A549 (cell line): ENCODE measurements at regions not wholly inside any gene's neighbourhood (a gene's known extent, or its start where the extent isn't known, plus 50 kb on each side); places are given as distances from the start of the nearest gene placed in this dataset.

ENCODE experiments used
- POLR2A ChIP-seq: IDR thresholded peaks from 2 replicates; pipeline ENCODE4 v1.6.1; 2012; ENCODE audit warnings: mild to moderate bottlenecking, low read length
- POLR2AphosphoS2 ChIP-seq: conservative IDR thresholded peaks from 2 replicates; pipeline ENCODE4 v1.6.1; 2012; ENCODE audit warnings: low read length, improper control_type of control experiment, inconsistent platforms
- RAD21 ChIP-seq, 2 experiments: fragments of >200 bp in 1 of 2; sonication (Bioruptor Twin) in 1 of 2; formaldehyde crosslinking in 1 of 2; IDR thresholded peaks in 1 of 2; conservative IDR thresholded peaks in 1 of 2; 2 replicates in 1 of 2; 3 replicates in 1 of 2; pipeline ENCODE4 v1.6.1; 2012 to 2018; ENCODE audit warnings: inconsistent platforms in 1 of 2
- SMC3 ChIP-seq: fragments of >200 bp; sonication (Bioruptor Twin); formaldehyde crosslinking; IDR thresholded peaks from 3 replicates; pipeline ENCODE4 v1.6.1; 2018; ENCODE audit warnings: inconsistent platforms
- TF ChIP-seq, protein P1 (sequence below): fragments of >200 bp; sonication (Bioruptor Twin); formaldehyde crosslinking; IDR thresholded peaks from 3 replicates; pipeline ENCODE4 v1.5.1; 2016
- TF ChIP-seq, protein P2 (sequence below): fragments of 450-650 bp; IDR thresholded peaks from 2 replicates; pipeline ENCODE4 v1.6.1; 2014; ENCODE audit warnings: antibody characterized with exemption
- TF ChIP-seq, protein P3 (sequence below): fragments of 150-350 bp; IDR thresholded peaks from 2 replicates; pipeline ENCODE4 v1.6.1; 2014; ENCODE audit warnings: low read depth, mild to moderate bottlenecking, low read length

DNA sequence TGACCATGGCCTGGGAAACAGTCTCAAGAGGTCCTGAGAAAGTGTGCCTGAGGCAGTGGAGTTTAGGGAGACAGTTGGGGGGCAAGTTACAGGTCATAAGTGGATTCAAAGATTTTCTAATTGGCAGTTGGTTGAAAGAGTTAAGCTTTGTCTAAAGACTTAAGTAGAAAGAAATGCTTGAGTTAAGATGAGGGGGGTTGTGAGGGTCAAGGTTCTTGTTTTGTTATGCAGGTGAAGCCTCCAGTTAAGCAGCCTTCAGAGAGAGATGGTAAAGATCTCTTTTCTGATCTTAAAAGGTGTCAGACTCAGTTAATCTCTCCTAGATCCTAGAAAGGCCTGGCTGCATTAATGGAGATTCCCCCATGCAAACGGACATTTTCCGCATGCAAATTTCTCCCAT lies 356.3 kb upstream of the C2CD4B start:
- TF ChIP-seq POLR2AphosphoS2 (no peak), SMC3 (no peak), RAD21 (conservative IDR thresholded peaks at IDR 0.05 in 1 of 2, IDR thresholded peaks at IDR 0.05 in 1 of 2) (no peak), POLR2A (no peak)
- TF ChIP-seq, protein P1, sequence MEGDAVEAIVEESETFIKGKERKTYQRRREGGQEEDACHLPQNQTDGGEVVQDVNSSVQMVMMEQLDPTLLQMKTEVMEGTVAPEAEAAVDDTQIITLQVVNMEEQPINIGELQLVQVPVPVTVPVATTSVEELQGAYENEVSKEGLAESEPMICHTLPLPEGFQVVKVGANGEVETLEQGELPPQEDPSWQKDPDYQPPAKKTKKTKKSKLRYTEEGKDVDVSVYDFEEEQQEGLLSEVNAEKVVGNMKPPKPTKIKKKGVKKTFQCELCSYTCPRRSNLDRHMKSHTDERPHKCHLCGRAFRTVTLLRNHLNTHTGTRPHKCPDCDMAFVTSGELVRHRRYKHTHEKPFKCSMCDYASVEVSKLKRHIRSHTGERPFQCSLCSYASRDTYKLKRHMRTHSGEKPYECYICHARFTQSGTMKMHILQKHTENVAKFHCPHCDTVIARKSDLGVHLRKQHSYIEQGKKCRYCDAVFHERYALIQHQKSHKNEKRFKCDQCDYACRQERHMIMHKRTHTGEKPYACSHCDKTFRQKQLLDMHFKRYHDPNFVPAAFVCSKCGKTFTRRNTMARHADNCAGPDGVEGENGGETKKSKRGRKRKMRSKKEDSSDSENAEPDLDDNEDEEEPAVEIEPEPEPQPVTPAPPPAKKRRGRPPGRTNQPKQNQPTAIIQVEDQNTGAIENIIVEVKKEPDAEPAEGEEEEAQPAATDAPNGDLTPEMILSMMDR, result no peak
- TF ChIP-seq, protein P2, sequence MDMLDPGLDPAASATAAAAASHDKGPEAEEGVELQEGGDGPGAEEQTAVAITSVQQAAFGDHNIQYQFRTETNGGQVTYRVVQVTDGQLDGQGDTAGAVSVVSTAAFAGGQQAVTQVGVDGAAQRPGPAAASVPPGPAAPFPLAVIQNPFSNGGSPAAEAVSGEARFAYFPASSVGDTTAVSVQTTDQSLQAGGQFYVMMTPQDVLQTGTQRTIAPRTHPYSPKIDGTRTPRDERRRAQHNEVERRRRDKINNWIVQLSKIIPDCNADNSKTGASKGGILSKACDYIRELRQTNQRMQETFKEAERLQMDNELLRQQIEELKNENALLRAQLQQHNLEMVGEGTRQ, result no peak
- TF ChIP-seq, protein P3, sequence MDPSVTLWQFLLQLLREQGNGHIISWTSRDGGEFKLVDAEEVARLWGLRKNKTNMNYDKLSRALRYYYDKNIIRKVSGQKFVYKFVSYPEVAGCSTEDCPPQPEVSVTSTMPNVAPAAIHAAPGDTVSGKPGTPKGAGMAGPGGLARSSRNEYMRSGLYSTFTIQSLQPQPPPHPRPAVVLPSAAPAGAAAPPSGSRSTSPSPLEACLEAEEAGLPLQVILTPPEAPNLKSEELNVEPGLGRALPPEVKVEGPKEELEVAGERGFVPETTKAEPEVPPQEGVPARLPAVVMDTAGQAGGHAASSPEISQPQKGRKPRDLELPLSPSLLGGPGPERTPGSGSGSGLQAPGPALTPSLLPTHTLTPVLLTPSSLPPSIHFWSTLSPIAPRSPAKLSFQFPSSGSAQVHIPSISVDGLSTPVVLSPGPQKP, result no peak
